Amniotic stem cell (primary cell): ENCODE measurements at regions not wholly inside any gene's neighbourhood (a gene's known extent, or its start where the extent isn't known, plus 50 kb on each side); places are given as distances from the start of the nearest gene placed in this dataset.

Experiments
- DNase-seq: peaks from one replicate; lab custom pipeline; 2025; lab: John Stamatoyannopoulos, UW

DNA sequence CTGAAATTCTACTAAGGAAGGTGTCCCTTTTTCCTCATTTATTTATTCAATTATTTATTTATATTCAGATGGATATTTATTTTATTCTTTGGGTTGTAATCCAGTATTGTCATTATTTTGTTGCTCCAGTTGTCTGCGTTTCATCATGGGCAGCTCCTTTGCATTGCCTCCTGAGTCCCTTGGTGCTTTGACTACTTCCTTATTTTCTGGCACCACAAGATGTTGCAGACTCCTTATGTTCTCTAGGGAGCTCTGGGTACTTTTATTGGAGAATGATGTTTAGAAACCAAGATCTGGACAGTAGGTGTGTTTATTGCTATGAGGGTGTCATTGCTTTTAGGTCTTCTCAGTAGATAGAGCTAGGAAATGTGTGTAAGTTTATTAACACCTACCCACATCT, 59.9 kb upstream of the ERRFI1 start:
- DNase-seq, result no peak

DNA sequence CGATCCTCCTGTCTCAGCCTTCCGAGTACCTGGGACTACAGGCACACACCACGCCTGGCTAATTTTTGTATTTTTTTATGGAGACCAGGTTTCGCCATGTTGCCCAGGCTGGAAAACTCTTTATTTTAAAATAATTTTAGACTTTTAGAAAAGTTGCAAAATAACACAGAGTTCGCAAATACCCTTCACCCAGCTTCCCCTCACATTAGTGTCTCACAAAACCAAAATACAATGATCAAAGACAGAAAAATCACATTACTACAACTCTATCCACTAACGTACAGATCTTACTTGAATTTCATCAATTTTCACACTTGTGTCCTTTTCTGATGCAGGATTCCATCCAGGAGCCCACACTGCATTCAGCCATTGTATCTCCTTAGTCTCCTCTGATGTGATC, 58.8 kb upstream of the ERRFI1 start:
- DNase-seq, result no peak

DNA sequence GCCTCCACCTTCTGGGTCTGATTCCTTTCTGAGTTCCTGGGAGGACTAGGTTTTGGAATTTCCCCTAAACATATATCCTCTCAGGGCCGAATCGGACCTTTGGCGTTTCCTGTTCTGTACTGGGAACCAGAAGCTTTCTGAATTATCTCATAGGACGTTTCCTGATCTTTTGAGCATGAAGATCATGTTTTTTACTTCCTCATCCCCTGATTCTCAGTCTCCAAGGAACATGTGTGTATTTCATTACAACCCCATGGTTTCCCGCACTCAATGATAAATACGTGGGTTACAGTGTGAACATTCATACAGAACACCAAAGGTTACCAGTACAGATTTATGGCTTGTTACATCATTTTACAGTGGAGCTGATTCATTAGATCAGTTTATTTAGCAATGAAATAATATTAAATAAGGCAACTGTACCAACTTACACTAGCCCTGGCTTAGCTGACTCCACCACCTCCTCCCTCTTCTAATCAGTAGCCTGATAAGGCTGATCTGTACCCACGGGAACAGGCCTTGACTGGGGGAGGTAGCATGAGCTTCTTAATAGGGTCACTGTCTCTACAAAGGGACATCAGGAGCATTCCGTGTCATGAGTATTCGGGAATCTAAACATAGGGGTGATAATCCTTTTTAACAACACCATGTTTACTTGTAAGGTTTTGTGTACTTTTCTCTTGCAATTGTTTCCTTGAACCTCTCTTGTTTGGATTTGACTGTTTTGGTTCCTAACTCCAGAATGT, 57.8 kb upstream of the ERRFI1 start:
- DNase-seq, result no peak

DNA sequence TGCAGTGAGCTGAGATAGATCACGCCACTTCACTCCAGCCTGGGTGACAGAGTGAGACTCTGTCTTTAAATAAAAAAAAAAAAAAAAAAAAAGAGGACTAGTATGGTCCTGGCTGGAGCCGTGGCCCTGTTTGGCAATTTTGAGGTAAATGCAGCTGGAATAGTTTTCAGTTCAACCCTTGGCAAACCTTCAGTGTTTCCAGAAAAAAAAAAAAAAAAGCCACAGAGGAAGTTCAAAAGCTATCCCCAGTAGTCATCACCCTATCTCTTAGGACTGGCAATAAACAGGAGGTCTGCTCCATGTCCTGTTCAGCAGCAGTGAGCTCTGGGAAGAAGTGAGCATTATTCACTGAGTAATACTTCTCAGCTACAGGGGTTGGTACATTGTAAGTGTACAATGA, 56.8 kb upstream of the ERRFI1 start:
- DNase-seq, result no peak

DNA sequence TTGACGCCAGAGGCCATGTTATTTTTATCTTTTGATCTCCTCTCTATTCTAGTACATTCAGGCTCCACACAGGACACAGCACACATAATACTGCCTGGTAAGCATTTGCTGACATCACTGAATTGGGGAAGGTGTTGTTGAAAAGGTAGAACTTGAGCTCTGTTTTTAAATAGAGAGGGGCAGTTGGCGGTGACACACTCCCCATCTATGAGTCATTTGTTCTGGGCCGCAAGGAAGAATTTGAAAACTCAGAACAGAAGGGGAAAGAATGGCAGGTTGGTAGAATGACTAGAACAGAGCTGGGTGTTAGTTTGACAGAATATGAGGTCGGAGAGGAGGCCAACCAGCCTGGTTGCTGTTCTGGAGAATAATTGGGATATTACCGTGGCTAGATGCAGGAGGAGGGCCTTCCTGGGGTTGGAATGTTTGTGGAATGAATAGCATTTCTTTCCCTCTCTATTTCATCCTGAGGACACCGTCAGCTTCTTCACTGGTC, 52.1 kb upstream of the ERRFI1 start:
- DNase-seq, result no peak

DNA sequence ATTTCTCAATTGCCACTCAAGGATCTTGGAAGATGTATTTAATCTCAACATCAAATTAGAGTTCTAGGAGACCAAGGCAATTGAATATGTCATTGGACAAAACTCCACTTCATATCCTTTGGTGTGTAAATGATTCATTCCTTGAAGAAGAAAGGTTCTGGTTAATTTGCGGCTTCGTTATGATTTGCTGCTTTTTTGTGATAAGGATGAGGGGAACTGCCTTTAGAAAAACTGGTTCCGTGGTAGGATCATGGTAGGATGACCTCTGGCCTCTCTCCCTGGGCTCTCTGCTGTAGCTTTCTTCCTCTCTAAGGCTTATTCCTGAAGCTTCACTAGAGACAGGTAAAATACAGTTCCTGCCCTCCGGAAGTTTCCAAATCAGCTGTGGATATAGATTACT, 51.5 kb upstream of the ERRFI1 start:
- DNase-seq, result no peak

DNA sequence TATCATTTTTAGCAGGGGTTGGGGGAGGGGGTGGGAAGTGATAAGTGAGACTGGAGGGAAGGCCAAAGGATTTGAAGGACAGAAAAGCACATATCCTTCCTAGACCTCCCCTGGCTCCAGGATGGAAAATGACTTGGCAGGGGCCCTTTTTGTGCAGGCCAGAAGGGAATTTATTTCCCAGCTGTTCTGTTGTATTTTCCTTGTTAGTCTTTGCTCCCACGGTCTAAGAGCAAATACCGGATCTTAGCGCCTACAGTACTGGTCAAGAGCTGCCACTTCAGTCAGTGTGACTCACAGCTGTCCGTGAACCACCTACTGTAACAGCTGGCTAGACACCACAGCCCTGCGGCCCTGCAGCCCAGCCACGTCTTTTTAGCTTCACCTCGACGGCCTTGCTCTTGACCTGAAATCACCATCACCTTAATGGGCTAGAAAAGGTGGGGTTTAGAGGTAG, 51.0 kb upstream of the ERRFI1 start:
- DNase-seq, result peak; percentile 72

DNA sequence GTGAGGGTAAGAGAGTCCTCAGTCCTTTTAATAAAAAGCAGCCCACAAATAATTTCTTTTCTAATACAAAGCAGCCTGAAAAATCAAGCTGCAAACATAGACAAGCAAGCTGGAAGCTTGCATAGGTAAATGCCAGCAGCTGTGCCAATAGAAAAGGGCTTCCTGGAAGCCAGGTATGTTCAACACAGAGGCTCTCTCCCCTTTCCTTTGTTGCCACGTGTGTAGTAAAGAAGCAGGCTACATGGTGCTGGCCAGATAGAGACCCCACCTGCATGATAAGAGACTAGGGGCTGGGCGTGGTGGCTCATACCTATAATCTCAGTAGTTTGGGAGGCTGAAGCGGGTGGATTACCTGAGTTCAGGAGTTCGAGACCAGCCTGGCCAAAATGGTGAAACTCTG, 50.1 kb upstream of the ERRFI1 start:
- DNase-seq, result no peak
